K562 (cell line): ENCODE measurements at regions not wholly inside any gene's neighbourhood (a gene's known extent, or its start where the extent isn't known, plus 50 kb on each side); places are given as distances from the start of the nearest gene placed in this dataset.

Experiments used
- ATAC-seq: fragments of 200-7000 bp; cut with Tn5 transposase; 3 replicates; pipeline ENCODE4 v1.9.1; 2020; ENCODE audit warnings: moderate library complexity
- BruUV-seq: library from RNA; stranded (reverse); fragments of 400-500 nt; replicated peaks from 2 replicates; lab custom pipeline; 2021; lab: Mats Ljungman, UMichigan
- CTCF ChIA-PET: fragments of 300-600 bp; formaldehyde crosslinking; extraction: SDS; loops from one replicate; lab custom pipeline; 2021; ENCODE audit warnings: low intra/inter-chr PET ratio; lab: Yijun Ruan, JAX
- POLR2A ChIA-PET: fragments of 300-600, 350-650 bp; sonication (Branson Sonifier 250); formaldehyde crosslinking; extraction: SDS; loops from one replicate; lab custom pipeline; 2021; ENCODE audit warnings: antibody characterized with exemption, inconsistent platforms; lab: Yijun Ruan, JAX
- DNase-seq, 4 experiments: peaks; one replicate each; pipeline versions ENCODE4 v3.0.0 to v3.0.0-alpha.2; 2011 to 2018; ENCODE audit warnings: low spot score in 3 of 4, mixed read lengths in 3 of 4; ENCODE audit errors: extremely low read depth in 1 of 4
- FAIRE-seq: peaks from 2 replicates; lab custom pipeline; 2011; peaks lifted over from hg19 to GRCh38; lab: Jason Lieb, UNC
- H2AFZ ChIP-seq: 2 replicates; pipeline ENCODE4 v1.6.0; 2011; ENCODE audit warnings: low read depth, low read length, control low read depth, inconsistent platforms
- H3K27ac ChIP-seq: fragments of 200-600 bp; 3 replicates; pipeline ENCODE4 v1.8.0; 2011; ENCODE audit warnings: low read depth, mild to moderate bottlenecking, control low read depth, inconsistent platforms, low read length, moderate library complexity, mixed read lengths; ENCODE audit errors: extremely low read depth
- H3K27me3 ChIP-seq, 2 experiments: fragments of 300-600 bp in 1 of 2; 2 replicates in 1 of 2; 3 replicates in 1 of 2; pipeline versions ENCODE4 v1.6.0 to v1.8.0; 2011; ENCODE audit warnings: inconsistent platforms in 2 of 2, low read length in 2 of 2, mild to moderate bottlenecking in 1 of 2, mixed read lengths in 1 of 2, moderate library complexity in 1 of 2; ENCODE audit not compliant: control insufficient read depth in 2 of 2, insufficient read depth in 2 of 2
- H3K36me3 ChIP-seq: fragments of 300-600 bp; 3 replicates; pipeline ENCODE4 v1.8.0; 2011; ENCODE audit warnings: mild to moderate bottlenecking, low read length, inconsistent platforms; ENCODE audit not compliant: control insufficient read depth, insufficient read depth
- H3K4me1 ChIP-seq, 2 experiments: fragments of 200-600 bp in 1 of 2; replicated peaks in 1 of 2; 2 replicates in 1 of 2; 3 replicates in 1 of 2; pipeline versions ENCODE4 v1.5.1 to v1.8.0; 2011; ENCODE audit warnings: inconsistent platforms in 2 of 2, low read length in 2 of 2, mild to moderate bottlenecking in 1 of 2, mixed read lengths in 1 of 2, moderate library complexity in 1 of 2; ENCODE audit not compliant: control insufficient read depth in 2 of 2, insufficient read depth in 2 of 2
- H3K4me2 ChIP-seq: 2 replicates; pipeline ENCODE4 v1.6.1; 2011; ENCODE audit warnings: low read length, control low read depth, inconsistent platforms, mixed read lengths; ENCODE audit not compliant: insufficient read depth
- H3K4me3 ChIP-seq: fragments of 200-600 bp; sonication (generic), shearing (Covaris generic); 2 replicates; pipeline ENCODE4 v1.5.1; 2016; ENCODE audit warnings: control low read depth, inconsistent platforms
- H3K79me2 ChIP-seq: fragments of 200-600 bp; 3 replicates; pipeline ENCODE4 v1.8.0; 2011; ENCODE audit warnings: low read length, inconsistent platforms; ENCODE audit not compliant: control insufficient read depth, insufficient read depth
- H3K9ac ChIP-seq, 2 experiments: 2 replicates each; pipeline versions ENCODE4 v1.6.0 to v1.6.1; 2011; ENCODE audit warnings: low read depth in 2 of 2, low read length in 2 of 2, control low read depth in 1 of 2, inconsistent platforms in 1 of 2, mild to moderate bottlenecking in 1 of 2, mixed read lengths in 1 of 2; ENCODE audit not compliant: insufficient read depth in 1 of 2
- H3K9me1 ChIP-seq: one replicate; pipeline ENCODE4 v1.6.0; 2011; ENCODE audit warnings: inconsistent platforms, mild to moderate bottlenecking, low read length, moderate library complexity; ENCODE audit not compliant: control insufficient read depth, insufficient read depth
- H3K9me3 ChIP-seq: replicated peaks from 2 replicates; pipeline ENCODE4 v1.5.1; 2011; ENCODE audit warnings: low read depth, low read length, inconsistent platforms; ENCODE audit not compliant: control insufficient read depth, insufficient read depth
- H4K20me1 ChIP-seq: replicated peaks from 2 replicates; pipeline ENCODE4 v1.6.1; 2011; ENCODE audit warnings: low read length, inconsistent platforms, mixed read lengths; ENCODE audit not compliant: control insufficient read depth, insufficient read depth
- E4F1 ChIP-seq: fragments of 250-450 bp; sonication (Bioruptor Pico); IDR thresholded peaks from 2 replicates; pipeline ENCODE4 v1.5.0; 2021; ENCODE audit warnings: mild to moderate bottlenecking, borderline replicate concordance
- WGBS: fragments of 100-300 bp; shearing (Covaris generic); methylation state at CpG from one replicate; pipeline ENCODE4 v1.1.6; 2016; ENCODE audit warnings: low coverage, mixed read lengths; ENCODE audit not compliant: insufficient coverage; ENCODE audit errors: missing lambda C conversion rate; 5-methylcytosine and 5-hydroxymethylcytosine counted together
- in situ Hi-C: fragments of 300-500 bp; cut with MboI; formaldehyde crosslinking; loops from 4 replicates; pipeline ENCODE4 v1.15.0; 2018; ENCODE audit warnings: inconsistent platforms, mixed read lengths
- intact Hi-C: fragments of 100-400 bp; cut with micrococcal nuclease; formaldehyde crosslinking; loops from 2 replicates; pipeline ENCODE4 v1.14.2; 2022

- ATAC-seq (no peak), FAIRE-seq (no peak)
- CTCF ChIA-PET, result no interaction called here
Observed at GRCh38 chr2:30365201-30365600, 81.8 kb upstream of the LCLAT1 start.

More at GRCh38 chr2:30365201-30365600, 81.8 kb upstream of the LCLAT1 start:
- Histone ChIP-seq H3K9ac (no peak overlapping the region), H3K4me3 (no peak overlapping the region), H3K27ac (no peak overlapping the region), H3K4me2 (no peak overlapping the region), H3K9me3 (no peaks in the 10 kb centered on the region), H3K36me3 (no peaks in the 10 kb centered on the region), H2AFZ (no peak overlapping the region), H4K20me1 (no peaks in the 10 kb centered on the region), H3K4me1 (no peaks in the 10 kb centered on the region; a peak in 1 of 5 replicates), H3K9me1 (no peaks in the 10 kb centered on the region), H3K27me3 (peaks cover 45 to 73% of the 10 kb centered on the region in 2 experiments), H3K79me2 (no peaks in the 10 kb centered on the region)
- intact Hi-C loops (no loop called here), in situ Hi-C loops (no loop called here)
- 8% methylated on average over 10 of the region's 10 CpGs for WGBS
- TF ChIP-seq E4F1 (CRISPR knock-in tag), result no peak
- no TSS peak for BruUV-seq
- POLR2A ChIA-PET, result interaction anchor here (1.2 kb wide), 1 partner anchor 10 kb away, joined by 4 read pairs; no protein-coding TSS in a partner anchor
- DNase-seq, result no peak
